SK-N-MC (cell line): ENCODE measurements at regions not wholly inside any gene's neighbourhood (a gene's known extent, or its start where the extent isn't known, plus 50 kb on each side); places are given as distances from the start of the nearest gene placed in this dataset.
"Not testable (repeated sequence)": the region's sequence is repeated elsewhere in the genome, so short reads cannot be mapped to it uniquely, and the experiment has no call there.

Experiments used
- DNase-seq: peaks from one replicate; pipeline ENCODE4 v3.0.0-alpha.2; 2011; ENCODE audit warnings: low read depth, low spot score
- H3K27ac ChIP-seq: fragments of 200-600 bp; sonication (generic); 2 replicates; pipeline ENCODE4 v1.5.1; 2016; ENCODE audit warnings: mixed run types
- H3K36me3 ChIP-seq: fragments of 200-600 bp; sonication (generic); 2 replicates; pipeline ENCODE4 v1.6.1; 2017; ENCODE audit warnings: antibody characterized with exemption, low read length, mixed read lengths; ENCODE audit not compliant: insufficient read depth
- H3K4me3 ChIP-seq: fragments of 200-600 bp; sonication (generic); 2 replicates; pipeline ENCODE4 v1.5.1; 2016
- H3K9ac ChIP-seq: fragments of 200-600 bp; sonication (generic); 2 replicates; pipeline ENCODE4 v1.8.0; 2017; ENCODE audit warnings: mixed run types, mixed read lengths; ENCODE audit not compliant: insufficient read length
- H3K9me3 ChIP-seq: fragments of 200-600 bp; sonication (generic); 2 replicates; pipeline ENCODE4 v1.6.1; 2017; ENCODE audit warnings: low read depth, mild to moderate bottlenecking, antibody characterized with exemption, low read length, moderate library complexity, mixed read lengths
- EZH2 ChIP-seq: fragments of 200-600 bp; sonication (generic); IDR thresholded peaks from one replicate; pipeline ENCODE4 v1.6.1; 2017; ENCODE audit warnings: antibody characterized with exemption
- FOXP2 ChIP-seq: optimal IDR thresholded peaks from 2 replicates; pipeline ENCODE3; 2011; ENCODE audit warnings: mild to moderate bottlenecking, moderate library complexity; ENCODE audit not compliant: insufficient read depth; ENCODE audit errors: extremely low read length, control extremely low read depth
- POLR2AphosphoS5 ChIP-seq: IDR thresholded peaks from 2 replicates; pipeline ENCODE4 v1.6.1; 2012; ENCODE audit warnings: mild to moderate bottlenecking, low read depth, low read length, borderline replicate concordance

- Histone ChIP-seq H3K27ac (no peak overlapping the region), H3K9me3 (no peaks in the 10 kb centered on the region), H3K9ac (no peak overlapping the region), H3K4me3 (no peak overlapping the region), H3K36me3 (no peaks in the 10 kb centered on the region)
- no peak for TF ChIP-seq EZH2
- TF ChIP-seq FOXP2: no peak
- TF ChIP-seq POLR2AphosphoS5: no peak
- DNase-seq: no peak
Measured at GRCh38 chr15:53209396-53210042, 419.4 kb upstream of the ONECUT1 start.

DNA sequence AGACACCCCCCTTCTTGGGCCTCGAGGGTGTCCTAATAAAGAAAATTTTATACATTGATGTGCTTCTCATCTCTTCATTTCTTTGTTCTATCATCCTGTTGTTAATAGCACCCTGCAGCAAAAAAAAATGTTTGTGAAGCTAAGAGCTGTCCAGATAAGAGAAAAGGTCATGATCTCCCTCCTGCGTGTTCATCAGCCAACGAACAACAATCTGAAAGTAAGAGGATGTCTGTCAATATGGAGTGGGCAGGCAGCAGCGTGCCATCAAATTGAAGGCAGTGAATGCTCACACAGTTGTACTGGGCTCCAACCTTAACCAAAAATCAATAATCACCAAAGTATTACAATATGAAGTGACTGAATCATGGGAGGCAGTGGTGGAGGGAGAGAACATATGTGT is 418.6 kb upstream of the ONECUT1 start:
- Histone ChIP-seq H3K36me3 (no peaks in the 10 kb centered on the region), H3K27ac (no peak overlapping the region), H3K4me3 (no peak overlapping the region), H3K9me3 (no peaks in the 10 kb centered on the region), H3K9ac (no peak overlapping the region)
- no peak for DNase-seq
- no peak for TF ChIP-seq POLR2AphosphoS5
- no peak for TF ChIP-seq FOXP2
- no peak for TF ChIP-seq EZH2

- no peak overlapping the region for H3K9ac ChIP-seq
- DNase-seq: no peak
- H3K4me3 ChIP-seq: no peak overlapping the region
- no peaks in the 10 kb centered on the region for H3K9me3 ChIP-seq
- TF ChIP-seq FOXP2: no peak
- TF ChIP-seq EZH2: no peak
- no peak for TF ChIP-seq POLR2AphosphoS5
- no peak overlapping the region for H3K27ac ChIP-seq
- H3K36me3 ChIP-seq: no peaks in the 10 kb centered on the region
Measured at GRCh38 chr15:53203454-53203853, 413.3 kb upstream of the ONECUT1 start.

DNA sequence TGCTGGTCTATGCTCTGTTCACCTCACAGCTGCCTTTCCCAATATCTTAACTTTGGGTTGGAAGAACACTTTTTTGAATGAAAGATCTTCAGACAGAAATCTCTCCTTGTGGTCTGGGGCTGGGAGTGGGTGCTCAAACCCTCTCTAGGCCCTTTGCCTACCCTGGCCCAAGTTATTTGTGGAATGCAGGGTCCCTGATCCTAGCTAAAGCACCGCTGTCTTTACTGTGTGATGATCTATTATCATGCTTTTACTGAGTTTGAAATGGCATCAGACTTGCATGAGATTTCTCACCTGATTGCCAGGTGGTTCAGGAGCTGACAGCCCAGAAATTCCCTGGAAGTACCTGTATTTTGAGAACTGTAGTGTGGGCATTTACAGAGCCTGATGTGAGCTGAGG is 412.7 kb upstream of the ONECUT1 start:
- Histone ChIP-seq H3K9ac (no peak overlapping the region), H3K36me3 (no peaks in the 10 kb centered on the region), H3K9me3 (no peaks in the 10 kb centered on the region), H3K27ac (no peak overlapping the region), H3K4me3 (no peak overlapping the region)
- DNase-seq: no peak
- TF ChIP-seq EZH2 (no peak), POLR2AphosphoS5 (no peak), FOXP2 (no peak)

DNA sequence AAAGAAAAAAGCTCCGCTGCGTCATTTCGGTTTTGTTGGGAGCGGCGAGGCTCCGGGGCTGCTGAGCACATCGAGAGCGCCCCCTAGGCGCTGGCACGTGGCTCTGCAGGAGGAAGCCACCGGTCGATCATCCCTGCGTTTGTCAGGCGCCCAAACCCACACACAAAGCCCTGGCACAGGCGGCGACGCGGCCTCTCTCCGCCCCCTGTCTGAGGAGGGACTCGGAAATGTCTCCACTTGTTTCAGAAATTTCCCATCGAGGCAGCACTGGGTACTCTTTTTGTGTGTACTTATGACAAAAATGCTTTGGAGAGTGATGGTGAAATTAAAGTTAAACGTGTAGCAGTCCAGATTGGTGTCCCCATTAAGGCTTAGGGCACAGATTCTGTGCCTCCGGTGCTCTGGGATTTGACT is 407.3 kb upstream of the ONECUT1 start:
- Histone ChIP-seq H3K9me3 (no peaks in the 10 kb centered on the region), H3K36me3 (no peaks in the 10 kb centered on the region), H3K9ac (no peak overlapping the region), H3K4me3 (no peak overlapping the region), H3K27ac (no peak overlapping the region)
- TF ChIP-seq EZH2 (no peak), FOXP2 (no peak), POLR2AphosphoS5 (no peak)
- peak; percentile 2 for DNase-seq

- no peak for DNase-seq
- Histone ChIP-seq H3K27ac (no peak overlapping the region), H3K4me3 (no peak overlapping the region), H3K36me3 (no peaks in the 10 kb centered on the region), H3K9ac (no peak overlapping the region), H3K9me3 (no peaks in the 10 kb centered on the region)
- TF ChIP-seq FOXP2 (no peak), EZH2 (no peak), POLR2AphosphoS5 (no peak)
Measured at GRCh38 chr15:53196788-53197187, 406.7 kb upstream of the ONECUT1 start.

- H3K36me3 ChIP-seq: no peaks in the 10 kb centered on the region
- no peak overlapping the region for H3K4me3 ChIP-seq
- no peak overlapping the region for H3K27ac ChIP-seq
- H3K9me3 ChIP-seq: no peaks in the 10 kb centered on the region
- no peak for DNase-seq
- no peak overlapping the region for H3K9ac ChIP-seq
- TF ChIP-seq EZH2 (no peak), FOXP2 (no peak), POLR2AphosphoS5 (no peak)
Measured at GRCh38 chr15:53196242-53196641, 406.1 kb upstream of the ONECUT1 start.

- Histone ChIP-seq H3K9me3 (no peaks in the 10 kb centered on the region), H3K4me3 (no peak overlapping the region), H3K27ac (no peak overlapping the region), H3K9ac (no peak overlapping the region), H3K36me3 (no peaks in the 10 kb centered on the region)
- no peak for TF ChIP-seq FOXP2
- no peak for TF ChIP-seq EZH2
- TF ChIP-seq POLR2AphosphoS5: no peak
- DNase-seq: peak; percentile 1
Measured at GRCh38 chr15:53193149-53193548, 403.0 kb upstream of the ONECUT1 start.

GRCh38 chr15:53189860-53190259 is 399.7 kb upstream of the ONECUT1 start:
- H3K27ac ChIP-seq: no peak overlapping the region
- no peak for DNase-seq
- no peaks in the 10 kb centered on the region for H3K9me3 ChIP-seq
- H3K9ac ChIP-seq: no peak overlapping the region
- TF ChIP-seq FOXP2: no peak
- TF ChIP-seq EZH2: no peak
- TF ChIP-seq POLR2AphosphoS5: no peak
- H3K4me3 ChIP-seq: no peak overlapping the region
- no peaks in the 10 kb centered on the region for H3K36me3 ChIP-seq

GRCh38 chr15:53183449-53183848 is 393.3 kb upstream of the ONECUT1 start:
- not testable (repeated sequence) for DNase-seq, H3K27ac ChIP-seq, H3K9ac ChIP-seq

More at GRCh38 chr15:53183449-53183848, 393.3 kb upstream of the ONECUT1 start:
- H3K9me3 ChIP-seq, H3K4me3 ChIP-seq, H3K36me3 ChIP-seq: not testable (repeated sequence)
